Body of pancreas (tissue), 4 donors: ENCODE measurements at regions not wholly inside any gene's neighbourhood (a gene's known extent, or its start where the extent isn't known, plus 50 kb on each side); places are given as distances from the start of the nearest gene placed in this dataset.

ENCODE experiments used
- ATAC-seq: fragments of 150-250 bp; one replicate; pipeline ENCODE4 v1.9.1; 2016
- DNase-seq, 4 donors: peaks; one replicate each; pipeline ENCODE4 v3.0.0-alpha.2; 2019
- H3K27ac ChIP-seq, 4 donors: fragments of 200-600 bp; sonication (generic); 1 replicate in 3 of 4; 2 replicates in 1 of 4; pipeline versions ENCODE4 v1.5.1 to v1.6.1; 2016 to 2019; ENCODE audit warnings: mild to moderate bottlenecking in 1 of 4, mixed read lengths in 1 of 4, moderate library complexity in 1 of 4
- H3K27me3 ChIP-seq, 2 donors: fragments of 200-600 bp; sonication (generic); one replicate each; pipeline ENCODE4 v1.6.0; 2016; ENCODE audit warnings: mild to moderate bottlenecking in 1 of 2
- H3K36me3 ChIP-seq, 2 donors: fragments of 200-600 bp; sonication (generic); replicated peaks in 1 of 2; 2 replicates each; pipeline ENCODE4 v1.5.1; 2016; ENCODE audit warnings: low read depth in 2 of 2; ENCODE audit not compliant: insufficient read depth in 1 of 2
- H3K4me1 ChIP-seq: fragments of 200-600 bp; sonication (generic); one replicate; pipeline ENCODE4 v1.6.0; 2016
- H3K4me3 ChIP-seq, 2 donors: fragments of 200-600 bp; sonication (generic); 1 replicate in 1 of 2; 2 replicates in 1 of 2; pipeline ENCODE4 v1.5.1; 2016 to 2019
- H3K9me3 ChIP-seq, 3 donors: fragments of 200-600 bp; sonication (generic); 1 replicate in 2 of 3; 2 replicates in 1 of 3; pipeline ENCODE4 v1.5.1; 2016
- POLR2A ChIP-seq, 3 donors: fragments of 450-650 bp; IDR thresholded peaks; one replicate each; pipeline ENCODE4 v1.6.1; 2016; ENCODE audit warnings: antibody characterized with exemption in 3 of 3, mild to moderate bottlenecking in 2 of 3
- WGBS, 2 donors: methylation state at CpG; one replicate each; pipeline ENCODE4 v1.1.5; 2017; 5-methylcytosine and 5-hydroxymethylcytosine counted together
- intact Hi-C: fragments of 100-400 bp; cut with DNase I; formaldehyde crosslinking; loops from one replicate; pipeline ENCODE4 v1.15.1; 2023
- TF ChIP-seq, protein P1 (sequence below), 7 experiments: fragments of 450-650 bp in 4 of 7; fragments of 200-600 bp in 3 of 7; sonication (generic) in 3 of 7; IDR thresholded peaks; one replicate each; pipeline ENCODE4 v1.5.1; 2016 to 2019; ENCODE audit warnings: antibody characterized with exemption in 7 of 7

DNA sequence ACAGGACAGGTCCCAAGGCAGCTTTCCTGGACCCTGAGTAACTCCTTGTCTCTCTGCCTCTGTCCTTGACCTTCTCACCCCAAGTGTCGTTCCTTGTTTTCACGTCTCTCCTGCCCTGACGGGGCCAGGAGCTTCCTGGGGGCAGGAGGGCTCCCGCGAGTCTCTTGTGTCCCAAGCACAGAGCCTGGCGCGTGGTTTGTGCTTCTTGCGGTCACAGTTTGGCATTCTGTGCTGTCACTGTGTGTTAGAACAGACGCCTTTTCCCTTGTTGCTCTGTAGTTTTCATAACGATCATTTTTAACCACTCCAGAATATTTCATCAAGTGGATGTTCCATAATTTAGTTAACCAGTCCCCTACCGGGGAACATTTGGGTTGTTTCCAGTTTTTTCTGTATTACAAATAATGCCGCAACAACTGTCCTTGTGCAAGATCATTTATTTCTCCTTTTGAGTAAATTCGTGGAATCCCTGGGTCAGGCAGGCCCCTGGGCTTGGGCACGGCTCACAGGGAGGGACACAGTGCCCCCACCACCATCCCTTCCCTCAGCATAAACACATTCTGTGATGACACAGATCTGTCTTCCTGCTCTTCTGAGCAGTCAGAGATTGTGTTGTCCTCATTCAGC, 71.9 kb downstream of the TSPAN17 start:
- WGBS, 2 donors, result 23 to 28% methylated on average over 14 of the region's 14 CpGs
- H3K36me3 ChIP-seq, result no peaks in the 10 kb centered on the region
- H3K4me1 ChIP-seq, result no peaks in the 10 kb centered on the region
- TF ChIP-seq, protein P1, sequence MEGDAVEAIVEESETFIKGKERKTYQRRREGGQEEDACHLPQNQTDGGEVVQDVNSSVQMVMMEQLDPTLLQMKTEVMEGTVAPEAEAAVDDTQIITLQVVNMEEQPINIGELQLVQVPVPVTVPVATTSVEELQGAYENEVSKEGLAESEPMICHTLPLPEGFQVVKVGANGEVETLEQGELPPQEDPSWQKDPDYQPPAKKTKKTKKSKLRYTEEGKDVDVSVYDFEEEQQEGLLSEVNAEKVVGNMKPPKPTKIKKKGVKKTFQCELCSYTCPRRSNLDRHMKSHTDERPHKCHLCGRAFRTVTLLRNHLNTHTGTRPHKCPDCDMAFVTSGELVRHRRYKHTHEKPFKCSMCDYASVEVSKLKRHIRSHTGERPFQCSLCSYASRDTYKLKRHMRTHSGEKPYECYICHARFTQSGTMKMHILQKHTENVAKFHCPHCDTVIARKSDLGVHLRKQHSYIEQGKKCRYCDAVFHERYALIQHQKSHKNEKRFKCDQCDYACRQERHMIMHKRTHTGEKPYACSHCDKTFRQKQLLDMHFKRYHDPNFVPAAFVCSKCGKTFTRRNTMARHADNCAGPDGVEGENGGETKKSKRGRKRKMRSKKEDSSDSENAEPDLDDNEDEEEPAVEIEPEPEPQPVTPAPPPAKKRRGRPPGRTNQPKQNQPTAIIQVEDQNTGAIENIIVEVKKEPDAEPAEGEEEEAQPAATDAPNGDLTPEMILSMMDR (IDR thresholded peaks at IDR 0.05), result no peak
- TF ChIP-seq POLR2A (IDR thresholded peaks at IDR 0.05), result no peak
- H3K9me3 ChIP-seq, result no peaks in the 10 kb centered on the region
- intact Hi-C loops, result no loop called here
- no peak for DNase-seq
- ATAC-seq, result no peak
- H3K27me3 ChIP-seq, result no peaks in the 10 kb centered on the region
- no peak overlapping the region for H3K4me3 ChIP-seq
- H3K27ac ChIP-seq, result no peak overlapping the region

GRCh38 chr5:176721509-176721908, 74.2 kb downstream of the TSPAN17 start:
- Histone ChIP-seq H3K4me3 (no peak overlapping the region), H3K27me3 (no peaks in the 10 kb centered on the region), H3K9me3 (no peaks in the 10 kb centered on the region), H3K36me3 (no peaks in the 10 kb centered on the region), H3K4me1 (no peaks in the 10 kb centered on the region), H3K27ac (no peak overlapping the region)
- TF ChIP-seq, protein P1 (IDR thresholded peaks at IDR 0.05), result no peak
- TF ChIP-seq POLR2A (IDR thresholded peaks at IDR 0.05), result no peak
- 70 to 74% methylated on average over 10 of the region's 10 CpGs for WGBS, 2 donors
- DNase-seq (no peak), ATAC-seq (no peak)
- intact Hi-C loops, result no loop called here

- Histone ChIP-seq H3K4me3 (no peak overlapping the region), H3K9me3 (no peaks in the 10 kb centered on the region), H3K27ac (no peak overlapping the region), H3K4me1 (no peaks in the 10 kb centered on the region), H3K36me3 (no peaks in the 10 kb centered on the region), H3K27me3 (no peaks in the 10 kb centered on the region)
- intact Hi-C loops, result no loop called here
- DNase-seq (no peak), ATAC-seq (no peak)
- WGBS, 2 donors, result 30 to 38% methylated on average over 10 of the region's 10 CpGs
- TF ChIP-seq, protein P1 (IDR thresholded peaks at IDR 0.05), result no peak
- no peak for TF ChIP-seq POLR2A (IDR thresholded peaks at IDR 0.05)
Observed at GRCh38 chr5:176722757-176723156, 75.5 kb downstream of the TSPAN17 start.

DNA sequence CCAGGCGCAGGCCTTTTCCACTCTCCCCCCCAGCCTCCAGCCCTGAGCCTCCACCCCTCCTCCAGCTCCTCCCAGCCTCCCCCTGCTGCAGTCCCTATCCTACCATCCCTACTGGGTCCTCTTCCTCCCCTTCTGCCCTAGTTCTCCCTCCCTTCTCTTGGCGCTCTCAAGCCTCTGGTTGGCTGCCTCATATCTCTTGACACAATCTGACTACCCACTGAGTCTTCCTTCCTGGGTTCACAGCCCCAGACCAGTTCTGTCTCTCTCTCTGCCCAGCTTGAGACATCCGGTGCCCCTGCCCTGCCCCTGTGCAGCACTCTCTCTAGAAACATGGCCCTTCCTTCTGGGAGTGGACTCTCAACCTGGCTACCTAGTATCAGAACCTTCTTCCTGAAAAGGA, 76.2 kb downstream of the TSPAN17 start:
- DNase-seq (no peak), ATAC-seq (no peak)
- no peaks in the 10 kb centered on the region for H3K9me3 ChIP-seq
- no peak overlapping the region for H3K27ac ChIP-seq
- no peaks in the 10 kb centered on the region for H3K36me3 ChIP-seq
- H3K4me3 ChIP-seq, result no peak overlapping the region
- intact Hi-C loops, result no loop called here
- TF ChIP-seq POLR2A (IDR thresholded peaks at IDR 0.05), result no peak
- TF ChIP-seq, protein P1 (IDR thresholded peaks at IDR 0.05), result no peak
- 71 to 73% methylated on average over 3 of the region's 3 CpGs for WGBS, 2 donors
- H3K27me3 ChIP-seq, result no peaks in the 10 kb centered on the region
- H3K4me1 ChIP-seq, result no peaks in the 10 kb centered on the region

DNA sequence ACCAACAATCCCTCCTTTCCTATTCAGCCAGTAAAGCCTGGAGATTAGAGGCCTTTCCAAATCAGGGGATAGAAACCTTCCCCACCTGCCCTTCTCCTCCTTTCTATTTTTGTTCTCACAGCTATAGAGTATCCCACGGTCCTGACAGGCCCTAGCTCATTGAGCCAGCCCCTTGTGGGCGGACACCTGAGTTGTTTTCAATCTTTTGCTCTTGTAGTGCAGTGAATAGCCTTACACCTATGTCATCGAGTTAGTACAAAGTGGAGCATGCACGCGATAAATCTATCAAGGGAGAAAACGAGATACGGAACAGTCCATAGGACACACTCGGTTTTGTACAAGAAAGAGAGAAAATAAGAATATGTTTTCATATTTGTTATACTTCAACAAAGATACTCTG, 77.2 kb downstream of the TSPAN17 start:
- intact Hi-C loops, result no loop called here
- no peak overlapping the region for H3K27ac ChIP-seq
- TF ChIP-seq, protein P1 (IDR thresholded peaks at IDR 0.05), result no peak
- no peak for TF ChIP-seq POLR2A (IDR thresholded peaks at IDR 0.05)
- H3K9me3 ChIP-seq, result no peaks in the 10 kb centered on the region
- no peaks in the 10 kb centered on the region for H3K27me3 ChIP-seq
- no peaks in the 10 kb centered on the region for H3K4me1 ChIP-seq
- no peaks in the 10 kb centered on the region for H3K36me3 ChIP-seq
- ATAC-seq (no peak), DNase-seq (no peak)
- H3K4me3 ChIP-seq, result no peak overlapping the region
- WGBS, 2 donors, result 47 to 61% methylated on average over 8 of the region's 8 CpGs
